ENCODE measurements at regions not wholly inside any gene's neighbourhood (a gene's known extent, or its start where the extent isn't known, plus 50 kb on each side); places are given as distances from the start of the nearest gene placed in this dataset.

GRCh38 chr12:13790317-13790716, 191.1 kb downstream of the GRIN2B start:
- CTCF ChIA-PET = no interaction called here
- Histone ChIP-seq H3K9ac (ENCODE audit: control insufficient read depth, insufficient read depth, low read length) (no peak overlapping the region), H2AFZ (ENCODE audit: control insufficient read depth, low read depth, low read length) (no peak overlapping the region), H3K4me3 (no peak overlapping the region), H3K27me3 (replicated peaks in 1 of 2; ENCODE audit: control insufficient read depth in 2 of 2, insufficient read depth in 2 of 2, low read length in 1 of 2) (no peaks in the 10 kb centered on the region), H3K79me2 (ENCODE audit: control insufficient read depth, insufficient read depth, low read length) (no peaks in the 10 kb centered on the region), H3K4me2 (ENCODE audit: control insufficient read depth, insufficient read depth) (no peak overlapping the region), H3K36me3 (ENCODE audit: control insufficient read depth in 2 of 2, insufficient read depth in 2 of 2, low read length in 1 of 2) (no peaks in the 10 kb centered on the region), H4K20me1 (ENCODE audit: control insufficient read depth, insufficient read depth) (no peaks in the 10 kb centered on the region), H3K4me1 (ENCODE audit: control insufficient read depth, insufficient read depth, low read length) (no peaks in the 10 kb centered on the region), H3K27ac (ENCODE audit: control insufficient read depth, insufficient read depth) (no peak overlapping the region), H3K9me3 (replicated peaks; ENCODE audit: control insufficient read depth, insufficient read depth, low read length) (no peaks in the 10 kb centered on the region)
- intact Hi-C loops (cut with micrococcal nuclease; ENCODE audit: unreplicated experiment) (no loop called here), in situ Hi-C loops (cut with MboI) (no loop called here)
- SMC1A ChIA-PET (ENCODE audit: uncharacterized antibody, unreplicated experiment) = interaction anchor here (1.1 kb wide), 1 partner anchor 20 kb away, joined by 3 read pairs; no protein-coding TSS in a partner anchor
- DNase-seq (ENCODE audit: low read depth, low spot score) (no peak), ATAC-seq (peak; percentile 52), FAIRE-seq (no peak)
- WGBS (ENCODE audit: insufficient coverage, insufficient replicate concordance, low lambda C conversion rate, missing lambda C conversion rate) = 0% methylated on average over 1 of the region's 1 CpG
- RAD21 ChIA-PET (ENCODE audit: unreplicated experiment) = no interaction called here
- POLR2A ChIA-PET = no interaction called here
- TF ChIP-seq MTA2 (IDR thresholded peaks at IDR 0.05; ENCODE audit: low read depth) = peak; percentile 29; the same call in 1 of the 2 replicates
- no peak for TF ChIP-seq E2F8 (IDR thresholded peaks at IDR 0.05; ENCODE audit: low read depth, partially characterized antibody)
- TF ChIP-seq RAD21 (IDR thresholded peaks at IDR 0.05; ENCODE audit: insufficient read depth, low read depth, low read length) = no peak
- peak in 1 of 2 experiments; percentile 32; a peak in 1 of 4 replicates for TF ChIP-seq IKZF2 (IDR thresholded peaks at IDR 0.05)
- no peak for TF ChIP-seq ZBTB11 (CRISPR knock-in tag; IDR thresholded peaks at IDR 0.05)
- TF ChIP-seq MEF2B (IDR thresholded peaks at IDR 0.05; ENCODE audit: partially characterized antibody, poor library complexity, severe bottlenecking) = peak; percentile 21
- TF ChIP-seq SPI1 (IDR thresholded peaks at IDR 0.05; ENCODE audit: borderline replicate concordance, insufficient read depth, low read depth, low read length) = peak; percentile 87
- no TSS peak for BruUV-seq (replicated peaks)

Data from GM12878 (cell line).